AG08396 (cell line): ENCODE measurements at regions not wholly inside any gene's neighbourhood (a gene's known extent, or its start where the extent isn't known, plus 50 kb on each side); places are given as distances from the start of the nearest gene placed in this dataset.

Source experiments
- DNase-seq: peaks from one replicate; pipeline ENCODE4 v3.0.0; 2012; ENCODE audit warnings: low spot score, mixed read lengths

DNA sequence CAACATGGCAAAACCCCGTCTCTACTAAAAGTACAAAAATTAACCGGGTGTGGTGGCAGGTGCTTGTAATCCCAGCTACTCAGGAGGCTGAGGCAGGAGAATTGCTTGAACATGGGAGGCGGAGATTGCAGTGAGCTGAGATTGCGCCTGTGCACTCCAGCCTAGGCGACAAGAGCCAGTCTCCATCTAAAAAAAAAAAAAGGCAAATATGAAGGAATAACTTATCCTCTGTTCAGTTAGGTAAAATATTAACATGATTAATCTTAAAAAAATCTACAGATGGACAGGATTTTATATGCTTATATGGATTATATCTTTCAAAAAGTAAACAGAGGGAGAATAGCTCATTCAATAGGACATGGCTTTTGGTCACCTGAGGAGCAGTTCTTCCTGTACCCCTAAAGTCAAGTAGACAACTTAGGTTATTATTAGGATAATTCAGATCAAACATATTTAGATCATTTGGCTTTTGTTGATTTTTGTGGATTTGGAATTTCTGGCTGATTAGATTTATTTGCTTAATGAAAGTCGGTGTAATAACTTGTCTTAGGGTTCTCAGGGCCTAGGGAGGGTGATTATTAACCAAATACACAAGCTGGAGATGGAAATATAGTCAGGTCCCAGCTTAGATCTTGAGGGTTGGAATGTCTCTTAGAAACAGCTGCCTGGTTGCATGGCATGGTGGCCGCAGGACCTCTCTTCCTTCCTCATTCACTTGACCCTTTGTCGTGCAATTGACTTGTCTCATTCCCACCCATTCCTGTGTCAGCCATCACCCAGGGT lies 82.1 kb upstream of the ONECUT1 start:
- DNase-seq: no peak

DNA sequence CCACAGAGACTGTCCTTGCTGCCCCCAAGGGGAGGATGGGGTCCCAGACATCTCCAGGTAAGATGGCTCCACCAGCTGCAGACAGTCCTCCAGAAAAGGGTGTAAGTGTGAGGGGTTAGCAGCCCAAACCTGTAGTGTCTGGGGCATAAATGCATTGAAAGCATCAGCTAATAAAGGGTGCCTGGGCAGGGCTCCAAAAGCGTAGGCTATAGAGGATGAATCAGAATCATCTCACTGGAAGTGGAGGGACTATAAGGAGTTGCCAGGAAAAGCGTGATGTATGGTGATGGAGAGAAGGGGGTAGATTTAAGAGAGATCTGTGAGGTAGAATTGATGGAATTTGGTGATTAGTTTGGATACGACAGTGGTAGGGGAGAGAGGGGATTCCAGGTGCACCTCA lies 79.9 kb upstream of the ONECUT1 start:
- DNase-seq: no peak

DNA sequence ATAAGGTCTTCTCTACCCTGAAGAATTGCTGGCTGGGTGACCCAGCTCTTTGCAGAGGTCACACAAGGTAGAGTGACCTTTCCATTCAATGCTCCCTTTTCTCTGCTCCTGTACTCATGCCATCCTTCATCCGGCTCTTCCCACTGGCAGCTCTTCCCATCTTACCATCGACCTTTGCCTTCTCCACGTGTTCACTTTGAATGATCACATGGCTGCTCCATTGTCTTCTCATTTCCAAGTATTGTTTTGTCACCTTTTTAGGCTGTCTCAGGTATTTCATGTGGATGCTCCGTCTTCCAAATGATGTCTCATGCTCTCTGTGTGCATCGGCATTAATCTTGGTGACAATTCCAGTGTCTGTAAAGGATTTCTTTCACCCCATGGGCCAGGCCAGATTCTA lies 76.6 kb upstream of the ONECUT1 start:
- DNase-seq: no peak

DNA sequence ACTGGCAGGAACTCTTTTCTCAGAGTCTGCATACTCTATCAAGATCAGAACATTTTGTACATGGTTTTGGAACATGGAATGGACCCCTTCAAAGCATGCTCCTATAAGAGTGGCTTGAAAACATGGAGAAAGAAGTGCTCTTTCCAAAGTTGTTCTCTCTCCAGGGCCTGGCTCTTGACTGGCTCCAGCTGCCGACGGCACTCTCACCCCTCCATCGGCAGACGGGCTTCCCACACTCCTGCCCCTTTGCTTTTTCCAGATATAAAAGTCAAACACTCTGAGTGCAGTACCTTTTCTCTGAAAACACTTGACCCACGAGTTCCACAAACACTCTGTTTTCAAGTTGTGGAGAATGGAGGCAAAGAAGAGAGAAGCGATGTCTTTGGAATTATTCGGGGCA lies 72.5 kb upstream of the ONECUT1 start:
- DNase-seq: no peak

DNA sequence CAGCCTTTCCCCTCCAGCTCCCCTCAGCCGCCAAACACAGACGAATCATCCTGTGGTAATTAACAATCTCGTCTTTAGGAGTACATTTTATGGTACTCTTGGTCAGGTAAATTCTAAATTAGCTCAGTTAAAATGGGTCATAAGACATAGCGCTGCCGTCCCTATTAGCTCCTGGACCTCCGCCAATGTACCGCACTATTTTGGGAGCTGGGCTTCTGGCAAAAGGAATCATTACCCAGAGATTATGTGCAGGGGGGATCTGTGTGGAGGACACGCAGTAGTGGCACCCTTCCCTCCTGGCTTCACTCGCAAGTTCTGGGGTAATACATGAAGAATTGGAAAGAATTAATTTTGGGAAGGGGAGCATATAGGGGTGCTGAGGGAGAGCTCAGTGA lies 68.6 kb upstream of the ONECUT1 start:
- no peak for DNase-seq

DNA sequence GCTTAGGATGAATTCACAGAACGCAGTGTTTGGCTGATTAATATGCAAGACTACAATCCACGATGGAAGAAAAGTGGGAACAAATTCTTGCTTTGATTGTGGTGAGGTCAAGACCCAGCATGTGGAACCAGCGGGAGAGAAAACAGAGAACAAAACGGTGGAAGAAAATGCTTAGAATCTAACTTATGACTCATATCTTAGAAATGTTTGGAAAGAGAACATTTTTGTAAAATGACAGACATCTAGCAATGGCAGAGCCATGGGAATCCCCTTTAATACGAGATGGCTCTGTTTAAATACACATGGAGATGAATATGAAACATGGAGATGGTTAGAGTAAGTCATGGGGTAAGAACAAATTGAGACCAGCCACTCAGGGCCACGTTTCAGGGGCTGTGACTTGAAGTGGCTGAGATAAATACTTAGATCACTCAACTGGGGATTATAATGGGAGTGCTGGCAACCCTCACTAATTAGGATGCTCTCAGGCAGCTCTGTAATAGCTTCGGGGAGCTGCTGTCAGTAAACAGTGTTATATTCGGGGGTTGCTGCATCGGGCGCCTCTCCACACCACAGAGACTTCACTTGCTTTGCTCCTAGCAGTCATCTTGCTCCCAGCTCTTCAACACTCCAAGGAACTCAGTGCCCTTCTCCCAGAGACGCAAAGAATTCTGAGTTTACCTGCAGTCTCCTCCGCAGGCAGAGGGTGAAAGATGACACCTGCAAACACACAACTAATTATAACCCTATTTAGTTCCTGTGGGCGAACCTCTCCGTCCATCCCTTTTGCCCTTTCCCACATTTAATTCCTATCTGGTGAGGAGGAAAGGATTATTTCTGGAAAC lies 68.0 kb upstream of the ONECUT1 start:
- DNase-seq: no peak

DNA sequence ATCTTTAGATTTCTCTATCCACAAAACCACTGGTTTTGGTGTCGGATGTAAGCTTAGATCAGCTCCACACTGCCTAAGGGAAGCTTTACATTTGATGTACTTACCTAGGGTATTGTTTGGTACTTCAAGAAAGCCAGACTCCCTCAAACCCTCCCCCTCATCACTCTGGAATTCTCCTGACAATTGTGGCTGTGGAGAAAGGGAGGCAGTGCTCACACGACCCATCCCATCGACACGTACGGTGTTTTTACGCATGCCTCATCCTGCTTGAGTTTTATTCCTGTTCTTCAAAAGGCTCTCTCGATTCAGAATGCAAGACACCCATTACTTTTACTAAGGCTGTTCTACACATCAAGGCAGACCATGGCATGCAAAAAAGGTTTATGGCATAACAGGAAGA lies 67.3 kb upstream of the ONECUT1 start:
- DNase-seq: no peak

DNA sequence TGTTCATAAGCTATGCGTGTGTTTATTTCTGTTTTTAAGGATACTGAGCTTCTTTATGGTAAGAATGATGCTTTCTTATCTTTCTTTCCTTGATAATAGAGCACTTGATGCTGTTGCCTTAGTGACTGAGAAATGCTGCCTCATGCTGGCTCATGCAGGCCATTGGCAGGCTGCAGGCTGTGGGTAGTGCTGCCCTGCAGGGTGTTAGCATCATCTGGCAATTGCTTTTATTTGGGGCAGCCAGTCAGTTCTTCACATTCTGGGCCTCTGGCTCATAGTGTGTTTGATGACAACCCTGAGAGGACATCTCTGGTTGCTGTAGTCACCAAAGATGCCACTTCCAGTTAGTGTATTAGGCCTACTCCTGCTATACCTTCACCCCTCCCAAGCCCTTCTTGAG lies 66.2 kb upstream of the ONECUT1 start:
- no peak for DNase-seq

DNA sequence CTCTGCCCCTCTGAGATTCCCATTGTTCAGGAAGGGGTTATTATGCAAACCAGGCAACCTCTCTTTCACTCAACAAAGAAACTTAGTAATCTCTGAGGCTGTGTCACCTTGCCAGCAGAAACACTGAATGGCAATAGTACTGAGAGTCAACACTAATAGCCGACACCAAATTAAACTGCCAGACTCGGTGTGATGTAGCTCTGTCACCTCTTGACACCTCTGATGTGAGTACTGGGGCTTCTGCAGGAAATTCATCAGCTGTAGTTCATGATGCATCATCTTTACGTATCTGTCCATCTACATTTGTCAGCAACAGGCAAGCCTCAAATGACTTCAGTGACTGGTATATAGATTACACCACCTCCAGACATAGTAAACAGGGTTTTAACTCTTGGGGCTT lies 65.0 kb upstream of the ONECUT1 start:
- no peak for DNase-seq

DNA sequence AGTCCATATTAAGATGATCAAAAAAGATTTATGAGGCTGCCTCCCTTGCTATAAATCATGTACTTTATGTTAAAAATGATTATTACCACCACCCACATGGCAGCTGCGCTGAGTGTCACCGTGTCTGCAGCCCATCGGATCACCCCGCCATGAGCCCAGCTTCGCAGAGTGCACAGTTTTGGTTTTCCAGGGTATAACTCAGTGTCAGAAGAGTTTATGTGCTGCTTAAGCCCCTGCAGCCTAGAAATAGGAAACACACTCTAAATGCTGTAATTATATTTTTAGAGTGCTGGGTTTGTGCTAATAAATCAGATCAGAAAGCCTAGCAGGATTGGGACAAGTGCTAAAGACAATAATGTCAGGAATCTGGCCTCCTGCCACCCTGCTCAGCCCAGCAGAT lies 54.7 kb upstream of the ONECUT1 start:
- no peak for DNase-seq
